Upper lobe of left lung (tissue), 6 donors: ENCODE measurements at regions not wholly inside any gene's neighbourhood (a gene's known extent, or its start where the extent isn't known, plus 50 kb on each side); places are given as distances from the start of the nearest gene placed in this dataset.

Experiments used
- ATAC-seq, 2 donors: fragments of 200-7000 bp; cut with Tn5 transposase; one replicate each; pipeline ENCODE4 v1.9.1; 2022; ENCODE audit warnings: mild to moderate bottlenecking in 2 of 2, moderate library complexity in 2 of 2; ENCODE audit not compliant: low FRiP score in 2 of 2
- DNase-seq, 2 donors: peaks; one replicate each; pipeline ENCODE4 v3.0.0-alpha.2; 2019 to 2020
- H3K27ac ChIP-seq, 4 donors: fragments of 200-600 bp; sonication (generic); one replicate each; pipeline ENCODE4 v1.5.1; 2016 to 2019
- H3K27me3 ChIP-seq, 4 donors: fragments of 200-600 bp; sonication (generic); one replicate each; pipeline ENCODE4 v1.5.1; 2017 to 2019
- H3K36me3 ChIP-seq, 4 donors: fragments of 200-600 bp; sonication (generic); one replicate each; pipeline ENCODE4 v1.5.1; 2016 to 2019
- H3K4me1 ChIP-seq, 4 donors: fragments of 200-600 bp; sonication (generic); one replicate each; pipeline ENCODE4 v1.5.1; 2018 to 2019
- H3K4me3 ChIP-seq, 4 donors: fragments of 200-600 bp; sonication (generic); one replicate each; pipeline ENCODE4 v1.5.1; 2017 to 2019; ENCODE audit warnings: mild to moderate bottlenecking in 2 of 4, moderate library complexity in 1 of 4
- H3K9me3 ChIP-seq, 4 donors: fragments of 200-600 bp; sonication (generic); one replicate each; pipeline ENCODE4 v1.5.1; 2018 to 2019
- EP300 ChIP-seq, 4 donors: sonication (generic); formaldehyde crosslinking; IDR thresholded peaks; one replicate each; pipeline ENCODE4 v1.5.1; 2017; ENCODE audit warnings: antibody characterized with exemption in 4 of 4, control low read depth in 2 of 4
- POLR2A ChIP-seq, 4 donors: fragments of 450-650 bp; IDR thresholded peaks; one replicate each; pipeline ENCODE4 v1.5.1; 2016 to 2017; ENCODE audit warnings: antibody characterized with exemption in 4 of 4, mild to moderate bottlenecking in 2 of 4
- POLR2AphosphoS5 ChIP-seq, 2 donors: sonication (generic); formaldehyde crosslinking; IDR thresholded peaks; one replicate each; pipeline ENCODE4 v1.5.1; 2017; ENCODE audit warnings: antibody characterized with exemption in 2 of 2
- WGBS, 2 donors: methylation state at CpG; one replicate each; pipeline ENCODE4 v1.1.5; 2017 to 2018; 5-methylcytosine and 5-hydroxymethylcytosine counted together
- TF ChIP-seq, protein P1 (sequence below), 6 experiments: fragments of 450-650 bp in 4 of 6; fragments of 200-600 bp in 2 of 6; sonication (generic) in 2 of 6; IDR thresholded peaks; one replicate each; pipeline ENCODE4 v1.5.1; 2016 to 2019; ENCODE audit warnings: antibody characterized with exemption in 6 of 6
- donor health status: DM: no; HTN: no; CAD: no; lungs with moderate emphysema.
- donor health status: DM: no; HTN: yes; CAD: no; lungs with severe emphysema.

DNA sequence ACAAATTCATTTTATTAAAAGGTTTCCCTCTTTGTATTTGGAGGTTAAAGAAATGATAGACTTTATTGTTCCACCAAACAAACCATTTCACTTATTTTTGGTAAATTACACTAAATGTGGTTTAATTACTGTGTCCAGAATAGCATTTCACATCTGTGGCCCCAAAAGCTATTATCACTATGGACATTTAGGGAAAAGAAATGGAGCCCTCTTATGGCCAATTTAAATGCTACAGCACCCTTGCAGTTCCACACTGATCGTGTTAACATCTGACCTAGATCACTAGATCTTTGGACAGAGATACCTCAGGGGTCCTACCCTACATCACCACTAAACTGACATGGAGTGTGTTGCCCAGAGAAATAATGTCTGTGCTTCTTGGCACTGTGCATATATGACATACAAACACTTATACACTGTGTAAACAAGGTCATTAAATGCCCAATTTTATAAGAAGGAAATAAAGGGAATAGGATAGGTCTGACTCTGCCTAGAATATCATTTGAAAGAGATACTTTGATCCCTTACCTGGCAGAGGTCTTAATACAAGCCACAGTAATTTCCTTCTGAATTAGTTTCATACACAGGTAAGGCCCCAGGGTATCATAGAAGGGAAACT, 163.9 kb downstream of the KDR start:
- H3K27ac ChIP-seq = no peak overlapping the region
- DNase-seq (no peak), ATAC-seq (peak in 1 of 2 donors; percentile 54)
- 0 to 5% methylated on average over 1 of the region's 1 CpG for WGBS, 2 donors
- H3K27me3 ChIP-seq = no peaks in the 10 kb centered on the region
- H3K36me3 ChIP-seq = no peaks in the 10 kb centered on the region
- no peaks in the 10 kb centered on the region for H3K9me3 ChIP-seq
- H3K4me1 ChIP-seq = no peaks in the 10 kb centered on the region
- TF ChIP-seq EP300 (IDR thresholded peaks at IDR 0.05) (no peak), POLR2AphosphoS5 (IDR thresholded peaks at IDR 0.05) (no peak), POLR2A (IDR thresholded peaks at IDR 0.05) (no peak)
- TF ChIP-seq, protein P1, sequence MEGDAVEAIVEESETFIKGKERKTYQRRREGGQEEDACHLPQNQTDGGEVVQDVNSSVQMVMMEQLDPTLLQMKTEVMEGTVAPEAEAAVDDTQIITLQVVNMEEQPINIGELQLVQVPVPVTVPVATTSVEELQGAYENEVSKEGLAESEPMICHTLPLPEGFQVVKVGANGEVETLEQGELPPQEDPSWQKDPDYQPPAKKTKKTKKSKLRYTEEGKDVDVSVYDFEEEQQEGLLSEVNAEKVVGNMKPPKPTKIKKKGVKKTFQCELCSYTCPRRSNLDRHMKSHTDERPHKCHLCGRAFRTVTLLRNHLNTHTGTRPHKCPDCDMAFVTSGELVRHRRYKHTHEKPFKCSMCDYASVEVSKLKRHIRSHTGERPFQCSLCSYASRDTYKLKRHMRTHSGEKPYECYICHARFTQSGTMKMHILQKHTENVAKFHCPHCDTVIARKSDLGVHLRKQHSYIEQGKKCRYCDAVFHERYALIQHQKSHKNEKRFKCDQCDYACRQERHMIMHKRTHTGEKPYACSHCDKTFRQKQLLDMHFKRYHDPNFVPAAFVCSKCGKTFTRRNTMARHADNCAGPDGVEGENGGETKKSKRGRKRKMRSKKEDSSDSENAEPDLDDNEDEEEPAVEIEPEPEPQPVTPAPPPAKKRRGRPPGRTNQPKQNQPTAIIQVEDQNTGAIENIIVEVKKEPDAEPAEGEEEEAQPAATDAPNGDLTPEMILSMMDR (IDR thresholded peaks at IDR 0.05) = peak in 5 of 6 experiments; percentile 34 to 58 (median 51)
- H3K4me3 ChIP-seq = no peak overlapping the region

DNA sequence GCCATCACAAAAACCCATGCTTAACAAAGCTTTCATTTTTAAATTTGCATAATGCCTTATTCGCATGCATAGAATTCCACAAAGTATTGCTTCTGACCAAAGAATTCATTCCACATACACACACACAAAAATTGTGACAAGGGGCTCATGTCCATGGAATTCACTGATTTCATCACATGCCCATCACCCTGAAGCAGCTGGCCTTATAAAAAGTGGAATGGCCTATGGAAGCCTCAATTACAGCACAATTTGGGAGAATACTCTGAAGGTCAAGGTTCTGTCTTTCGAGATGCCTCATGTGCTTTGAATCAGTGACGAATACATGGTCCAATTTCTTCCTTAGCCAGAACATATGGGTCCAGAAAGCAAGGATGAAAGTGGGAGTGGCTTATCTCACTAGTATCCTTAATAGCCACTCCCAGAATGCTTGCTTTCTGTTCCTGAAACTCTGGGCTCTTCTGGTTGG, 165.7 kb downstream of the KDR start:
- ATAC-seq (no peak), DNase-seq (no peak)
- Histone ChIP-seq H3K36me3 (no peaks in the 10 kb centered on the region), H3K27ac (no peak overlapping the region), H3K27me3 (no peaks in the 10 kb centered on the region), H3K4me1 (no peaks in the 10 kb centered on the region), H3K9me3 (no peaks in the 10 kb centered on the region), H3K4me3 (no peak overlapping the region)
- TF ChIP-seq POLR2AphosphoS5 (IDR thresholded peaks at IDR 0.05) (no peak), POLR2A (IDR thresholded peaks at IDR 0.05) (no peak), EP300 (IDR thresholded peaks at IDR 0.05) (no peak)
- TF ChIP-seq, protein P1 (IDR thresholded peaks at IDR 0.05) = no peak
- 84% methylated on average over 3 of the region's 3 CpGs for WGBS, 2 donors

- DNase-seq = no peak
- ATAC-seq = no peak
- Histone ChIP-seq H3K4me1 (no peaks in the 10 kb centered on the region), H3K9me3 (no peaks in the 10 kb centered on the region), H3K27me3 (no peaks in the 10 kb centered on the region), H3K27ac (no peak overlapping the region), H3K36me3 (no peaks in the 10 kb centered on the region), H3K4me3 (no peak overlapping the region)
- whole genome bisulfite sequencing, 2 donors = 94 to 100% methylated on average over 1 of the region's 1 CpG
- TF ChIP-seq EP300 (IDR thresholded peaks at IDR 0.05) (no peak), POLR2AphosphoS5 (IDR thresholded peaks at IDR 0.05) (no peak), POLR2A (IDR thresholded peaks at IDR 0.05) (no peak)
- TF ChIP-seq, protein P1 (IDR thresholded peaks at IDR 0.05) = no peak
These were observed 166.3 kb downstream of the KDR start for GRCh38 chr4:54959131-54959530.

DNA sequence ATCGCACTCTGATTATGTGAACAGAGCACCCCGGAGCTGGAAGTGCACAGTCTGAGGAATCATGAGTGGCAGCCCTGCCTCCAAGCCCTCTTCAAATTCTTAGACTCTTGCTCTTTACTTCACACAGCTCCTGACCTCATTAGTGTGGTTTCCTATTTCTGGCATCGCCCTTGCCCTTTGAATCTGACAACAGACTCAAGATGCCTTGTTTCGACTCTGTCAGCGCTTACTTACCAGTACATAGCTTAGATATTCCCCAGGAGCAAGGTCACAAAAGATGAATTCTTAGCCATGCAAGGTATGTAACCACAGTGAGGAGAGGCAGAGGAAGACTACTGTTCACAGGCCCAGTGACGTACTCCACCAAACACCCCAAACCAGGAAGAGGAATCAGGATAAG, 167.2 kb downstream of the KDR start:
- Histone ChIP-seq H3K27ac (no peak overlapping the region), H3K4me3 (no peak overlapping the region), H3K27me3 (no peaks in the 10 kb centered on the region), H3K9me3 (no peaks in the 10 kb centered on the region), H3K4me1 (no peaks in the 10 kb centered on the region), H3K36me3 (no peaks in the 10 kb centered on the region)
- DNase-seq = no peak
- TF ChIP-seq POLR2A (IDR thresholded peaks at IDR 0.05) (no peak), POLR2AphosphoS5 (IDR thresholded peaks at IDR 0.05) (no peak), EP300 (IDR thresholded peaks at IDR 0.05) (no peak)
- TF ChIP-seq, protein P1 (IDR thresholded peaks at IDR 0.05) = no peak
- WGBS, 2 donors = 85 to 90% methylated on average over 6 of the region's 6 CpGs
- ATAC-seq = no peak
